K562 (cell line): ENCODE measurements at regions not wholly inside any gene's neighbourhood (a gene's known extent, or its start where the extent isn't known, plus 50 kb on each side); places are given as distances from the start of the nearest gene placed in this dataset.

Experiments used
- CBFB ChIP-seq: sonication (generic); formaldehyde crosslinking; IDR thresholded peaks from 2 replicates; pipeline ENCODE4 v1.4.0; 2020; ENCODE audit warnings: mild to moderate bottlenecking, missing genetic modification reagents
- CREB1 ChIP-seq, 2 experiments: sonication (generic) in 1 of 2; formaldehyde crosslinking in 1 of 2; IDR thresholded peaks; 2 replicates each; pipeline versions ENCODE4 v1.6.1 to v1.8.0; 2012 to 2022; ENCODE audit warnings: inconsistent platforms in 1 of 2, mild to moderate bottlenecking in 1 of 2, missing genetic modification reagents in 1 of 2, moderate library complexity in 1 of 2
- CTCF ChIP-seq, 3 experiments: IDR thresholded peaks in 2 of 3; conservative IDR thresholded peaks in 1 of 3; 2 replicates each; pipeline ENCODE4 v1.5.1; 2011 to 2012; ENCODE audit warnings: low read length in 3 of 3, mild to moderate bottlenecking in 3 of 3, control low read depth in 2 of 3, improper control_type of control experiment in 1 of 3, inconsistent platforms in 1 of 3, low read depth in 1 of 3, mixed read lengths in 1 of 3, moderate library complexity in 1 of 3; ENCODE audit not compliant: insufficient read depth in 2 of 3
- MEF2D ChIP-seq: conservative IDR thresholded peaks from 2 replicates; pipeline ENCODE4 v1.6.1; 2016; ENCODE audit warnings: low read depth, missing genetic modification characterization, missing compliant biosample characterization
- POLR2AphosphoS5 ChIP-seq: IDR thresholded peaks from 2 replicates; pipeline ENCODE4 v1.6.1; 2011; ENCODE audit warnings: mild to moderate bottlenecking, low read depth, low read length, moderate library complexity; ENCODE audit not compliant: control insufficient read depth, insufficient read depth
- RAD21 ChIP-seq, 2 experiments: fragments of 250-450 bp in 1 of 2; fragments of 450-650 bp in 1 of 2; sonication (Bioruptor Pico) in 1 of 2; formaldehyde crosslinking in 1 of 2; IDR thresholded peaks in 1 of 2; conservative IDR thresholded peaks in 1 of 2; 2 replicates each; pipeline versions ENCODE4 v1.4.0 to v1.8.0; 2020 to 2022; ENCODE audit warnings: mild to moderate bottlenecking in 2 of 2, moderate library complexity in 1 of 2
- ZNF274 ChIP-seq: IDR thresholded peaks from 2 replicates; pipeline ENCODE4 v1.6.1; 2011; ENCODE audit warnings: low read depth, mild to moderate bottlenecking, low read length, moderate library complexity, borderline replicate concordance
- TF ChIP-seq, protein P1 (sequence below), 2 experiments: fragments of 450-650 bp; IDR thresholded peaks; 2 replicates each; pipeline ENCODE4 v1.6.1; 2016

DNA sequence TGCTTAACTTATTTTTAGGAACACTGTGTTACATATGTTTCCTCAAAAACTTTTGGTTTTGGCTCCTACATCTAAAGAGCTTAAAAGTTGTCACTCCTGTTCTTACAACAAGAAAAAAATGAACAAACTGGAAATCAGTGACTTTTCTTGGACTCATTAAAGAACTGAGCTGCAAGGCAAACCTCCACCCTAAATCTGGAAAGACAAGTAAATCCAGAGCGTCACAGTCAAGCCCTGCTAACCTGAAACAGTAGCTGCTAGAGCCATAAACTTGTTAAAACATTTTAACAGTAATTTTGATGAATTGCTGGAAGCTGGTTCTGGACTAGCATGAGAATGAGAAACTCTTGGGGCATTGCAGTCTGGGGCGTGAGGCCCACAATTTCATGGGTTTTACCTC lies 350.5 kb upstream of the COL8A1 start:
- no peak for TF ChIP-seq RAD21 (CRISPR knock-in tag; conservative IDR thresholded peaks at IDR 0.05 in 1 of 2, IDR thresholded peaks at IDR 0.05 in 1 of 2)
- no peak for TF ChIP-seq MEF2D (tag)
- TF ChIP-seq CREB1 (IDR thresholded peaks at IDR 0.05) = no peak
- TF ChIP-seq CREB1 (CRISPR knock-in tag; IDR thresholded peaks at IDR 0.05) = no peak
- no peak for TF ChIP-seq CTCF (IDR thresholded peaks at IDR 0.05 in 2 of 3, conservative IDR thresholded peaks at IDR 0.05 in 1 of 3; ENCODE audit: insufficient read depth in 2 of 3, low read depth in 1 of 3, low read length in 3 of 3)
- TF ChIP-seq POLR2AphosphoS5 = no peak
- TF ChIP-seq ZNF274 = no peak
- TF ChIP-seq, protein P1, sequence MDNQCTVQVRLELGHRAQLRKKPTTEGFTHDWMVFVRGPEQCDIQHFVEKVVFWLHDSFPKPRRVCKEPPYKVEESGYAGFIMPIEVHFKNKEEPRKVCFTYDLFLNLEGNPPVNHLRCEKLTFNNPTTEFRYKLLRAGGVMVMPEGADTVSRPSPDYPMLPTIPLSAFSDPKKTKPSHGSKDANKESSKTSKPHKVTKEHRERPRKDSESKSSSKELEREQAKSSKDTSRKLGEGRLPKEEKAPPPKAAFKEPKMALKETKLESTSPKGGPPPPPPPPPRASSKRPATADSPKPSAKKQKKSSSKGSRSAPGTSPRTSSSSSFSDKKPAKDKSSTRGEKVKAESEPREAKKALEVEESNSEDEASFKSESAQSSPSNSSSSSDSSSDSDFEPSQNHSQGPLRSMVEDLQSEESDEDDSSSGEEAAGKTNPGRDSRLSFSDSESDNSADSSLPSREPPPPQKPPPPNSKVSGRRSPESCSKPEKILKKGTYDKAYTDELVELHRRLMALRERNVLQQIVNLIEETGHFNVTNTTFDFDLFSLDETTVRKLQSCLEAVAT (IDR thresholded peaks at IDR 0.05) = no peak
- TF ChIP-seq CBFB (CRISPR knock-in tag) = no peak
